MM.1S (cell line): ENCODE measurements at regions not wholly inside any gene's neighbourhood (a gene's known extent, or its start where the extent isn't known, plus 50 kb on each side); places are given as distances from the start of the nearest gene placed in this dataset.
A peak's percentile ranks its signal among the peaks of the same experiment; 100 is the strongest.

Experiments used
- DNase-seq: peaks from one replicate; pipeline ENCODE4 v3.0.0-alpha.2; 2015
- H2AFZ ChIP-seq: fragments of 300-600 bp; sonication (generic); 2 replicates; pipeline ENCODE4 v1.6.0; 2016; ENCODE audit warnings: antibody characterized with exemption, low read length
- H3F3A ChIP-seq: fragments of 300-600 bp; sonication (generic); 2 replicates; pipeline ENCODE4 v1.6.1; 2016; ENCODE audit warnings: mild to moderate bottlenecking, antibody characterized with exemption, low read length, moderate library complexity, mixed read lengths; ENCODE audit not compliant: insufficient read depth
- H3K27ac ChIP-seq: fragments of 300-600 bp; sonication (generic); 2 replicates; pipeline ENCODE4 v1.5.1; 2016; ENCODE audit warnings: mild to moderate bottlenecking, low read length
- H3K27me3 ChIP-seq: fragments of 300-600 bp; sonication (generic); replicated peaks from 2 replicates; pipeline ENCODE4 v1.6.0; 2016; ENCODE audit warnings: low read length; ENCODE audit not compliant: insufficient read depth
- H3K36me3 ChIP-seq: fragments of 300-600 bp; sonication (generic); replicated peaks from 2 replicates; pipeline ENCODE4 v1.6.1; 2016; ENCODE audit warnings: mild to moderate bottlenecking, low read length, mixed read lengths; ENCODE audit not compliant: insufficient read depth
- H3K4me1 ChIP-seq: fragments of 300-600 bp; sonication (generic); 2 replicates; pipeline ENCODE4 v1.6.1; 2016; ENCODE audit warnings: low read length, mixed read lengths
- H3K4me2 ChIP-seq: fragments of 300-600 bp; sonication (generic); 2 replicates; pipeline ENCODE4 v1.6.0; 2016; ENCODE audit warnings: low read depth, low read length
- H3K4me3 ChIP-seq: fragments of 300-600 bp; sonication (generic); 2 replicates; pipeline ENCODE4 v1.5.1; 2016; ENCODE audit warnings: low read length, mixed read lengths
- H3K79me2 ChIP-seq: fragments of 300-600 bp; sonication (generic); 2 replicates; pipeline ENCODE4 v1.6.1; 2016; ENCODE audit warnings: mixed run types, low read length, mixed read lengths
- H3K9ac ChIP-seq: fragments of 300-600 bp; sonication (generic); 2 replicates; pipeline ENCODE4 v1.6.1; 2016; ENCODE audit warnings: low read length, mixed read lengths
- H3K9me2 ChIP-seq: fragments of 300-600 bp; sonication (generic); replicated peaks from 2 replicates; pipeline ENCODE4 v1.6.1; 2016; ENCODE audit warnings: mild to moderate bottlenecking, low read length, mixed read lengths; ENCODE audit not compliant: insufficient read depth
- H3K9me3 ChIP-seq: fragments of 300-600 bp; sonication (generic); replicated peaks from 2 replicates; pipeline ENCODE4 v1.6.1; 2016; ENCODE audit warnings: mild to moderate bottlenecking, low read length, mixed read lengths; ENCODE audit not compliant: insufficient read depth
- H4K20me1 ChIP-seq: fragments of 300-600 bp; sonication (generic); 2 replicates; pipeline ENCODE4 v1.6.1; 2016; ENCODE audit warnings: mild to moderate bottlenecking, low read length, moderate library complexity, mixed read lengths; ENCODE audit not compliant: insufficient read depth
- CTCF ChIP-seq: fragments of 300-600 bp; sonication (generic); IDR thresholded peaks from 2 replicates; pipeline ENCODE4 v1.5.1; 2016; ENCODE audit warnings: antibody characterized with exemption, low read length, mixed read lengths
- EZH2 ChIP-seq: fragments of 300-600 bp; sonication (generic); optimal IDR thresholded peaks from 2 replicates; pipeline ENCODE3; 2017; ENCODE audit warnings: low read depth, mild to moderate bottlenecking, antibody characterized with exemption, low read length, mixed read lengths
- EZH2phosphoT487 ChIP-seq: fragments of 300-600 bp; sonication (generic); IDR thresholded peaks from 2 replicates; pipeline ENCODE4 v1.6.1; 2018; ENCODE audit warnings: antibody characterized with exemption, low read length

GRCh38 chr4:71251261-71251660 lies 87.6 kb upstream of the SLC4A4 start:
- no peak for DNase-seq
- no peak overlapping the region for H3K9ac ChIP-seq
- no peaks in the 10 kb centered on the region for H3K79me2 ChIP-seq
- H3K9me2 ChIP-seq = no peaks in the 10 kb centered on the region
- no peaks in the 10 kb centered on the region for H4K20me1 ChIP-seq
- TF ChIP-seq EZH2phosphoT487 (no peak), EZH2 (no peak), CTCF (no peak)
- H3K4me3 ChIP-seq = no peak overlapping the region
- no peak overlapping the region for H3K27ac ChIP-seq
- no peaks in the 10 kb centered on the region for H3K27me3 ChIP-seq
- no peaks in the 10 kb centered on the region for H3K4me1 ChIP-seq
- no peak overlapping the region for H3K4me2 ChIP-seq
- no peaks in the 10 kb centered on the region for H3K36me3 ChIP-seq
- no peaks in the 10 kb centered on the region for H3F3A ChIP-seq
- H2AFZ ChIP-seq = no peak overlapping the region
- no peaks in the 10 kb centered on the region for H3K9me3 ChIP-seq

GRCh38 chr4:71253545-71253944 lies 85.3 kb upstream of the SLC4A4 start:
- no peaks in the 10 kb centered on the region for H3K36me3 ChIP-seq
- H3K27ac ChIP-seq = no peak overlapping the region
- no peaks in the 10 kb centered on the region for H3F3A ChIP-seq
- H3K27me3 ChIP-seq = no peaks in the 10 kb centered on the region
- H3K9ac ChIP-seq = no peak overlapping the region
- H3K4me1 ChIP-seq = no peaks in the 10 kb centered on the region
- no peaks in the 10 kb centered on the region for H3K79me2 ChIP-seq
- H3K4me2 ChIP-seq = no peak overlapping the region; the same call in 1 of the 2 replicates
- TF ChIP-seq EZH2phosphoT487 (no peak), EZH2 (no peak), CTCF (no peak)
- H2AFZ ChIP-seq = no peak overlapping the region
- no peaks in the 10 kb centered on the region for H3K9me2 ChIP-seq
- no peaks in the 10 kb centered on the region for H4K20me1 ChIP-seq
- no peaks in the 10 kb centered on the region for H3K9me3 ChIP-seq
- no peak overlapping the region for H3K4me3 ChIP-seq
- no peak for DNase-seq

- no peak overlapping the region for H3K9ac ChIP-seq
- H3K9me2 ChIP-seq = no peaks in the 10 kb centered on the region
- no peaks in the 10 kb centered on the region for H3K4me1 ChIP-seq
- TF ChIP-seq EZH2phosphoT487 (no peak), CTCF (no peak), EZH2 (no peak)
- no peaks in the 10 kb centered on the region for H3K79me2 ChIP-seq
- DNase-seq = no peak
- no peaks in the 10 kb centered on the region for H3F3A ChIP-seq
- no peaks in the 10 kb centered on the region for H3K36me3 ChIP-seq
- H3K4me2 ChIP-seq = peak overlapping the region; percentile 35
- H3K4me3 ChIP-seq = no peak overlapping the region
- no peak overlapping the region for H3K27ac ChIP-seq
- H4K20me1 ChIP-seq = no peaks in the 10 kb centered on the region
- H2AFZ ChIP-seq = 0 out of 2 replicates have a peak overlapping the region, but pooled peaks have one; percentile 20
- no peaks in the 10 kb centered on the region for H3K27me3 ChIP-seq
- no peaks in the 10 kb centered on the region for H3K9me3 ChIP-seq
These were observed 84.3 kb upstream of the SLC4A4 start for GRCh38 chr4:71254451-71255012.
